ENCODE measurements at regions not wholly inside any gene's neighbourhood (a gene's known extent, or its start where the extent isn't known, plus 50 kb on each side); places are given as distances from the start of the nearest gene placed in this dataset.

- TF ChIP-seq CTCF (IDR thresholded peaks at IDR 0.05): no peak
- Mint-ChIP-seq H3K4me1 (ENCODE audit: low read depth) (no peaks in the 10 kb centered on the region), H3K9me3 (ENCODE audit: low read depth) (peaks cover 4% of the 10 kb centered on the region), H3K27ac (ENCODE audit: unreplicated experiment) (no peak overlapping the region), H3K36me3 (ENCODE audit: low read depth) (no peaks in the 10 kb centered on the region), H3K4me3 (ENCODE audit: unreplicated experiment) (no peak overlapping the region), H3K27me3 (ENCODE audit: low read depth) (no peaks in the 10 kb centered on the region)
- DNase-seq (ENCODE audit: low spot score): no peak
Observed at GRCh38 chr1:34380526-34381124, 203.9 kb downstream of the C1orf94 start.

- no peak for DNase-seq (ENCODE audit: low spot score)
- H3K4me1 Mint-ChIP-seq (ENCODE audit: low read depth): no peaks in the 10 kb centered on the region
- no peak for TF ChIP-seq CTCF (IDR thresholded peaks at IDR 0.05)
Observed at GRCh38 chr1:34389974-34390373, 213.3 kb downstream of the C1orf94 start.

GRCh38 chr1:34396042-34396441 is 219.3 kb downstream of the C1orf94 start:
- H3K9me3 Mint-ChIP-seq (ENCODE audit: low read depth): peaks cover 5% of the 10 kb centered on the region
- no peak overlapping the region for H3K27ac Mint-ChIP-seq (ENCODE audit: unreplicated experiment)
- no peak for DNase-seq (ENCODE audit: low spot score)
- H3K4me1 Mint-ChIP-seq (ENCODE audit: low read depth): no peaks in the 10 kb centered on the region
- no peak for TF ChIP-seq CTCF (IDR thresholded peaks at IDR 0.05)
- no peaks in the 10 kb centered on the region for H3K27me3 Mint-ChIP-seq (ENCODE audit: low read depth)
- no peaks in the 10 kb centered on the region for H3K36me3 Mint-ChIP-seq (ENCODE audit: low read depth)
- no peak overlapping the region for H3K4me3 Mint-ChIP-seq (ENCODE audit: unreplicated experiment)

More at GRCh38 chr1:34389974-34390373, 213.3 kb downstream of the C1orf94 start:
- Mint-ChIP-seq H3K36me3 (ENCODE audit: low read depth) (no peaks in the 10 kb centered on the region), H3K27me3 (ENCODE audit: low read depth) (no peaks in the 10 kb centered on the region), H3K9me3 (ENCODE audit: low read depth) (peaks cover 24% of the 10 kb centered on the region), H3K4me3 (ENCODE audit: unreplicated experiment) (no peak overlapping the region), H3K27ac (ENCODE audit: unreplicated experiment) (no peak overlapping the region)

- Mint-ChIP-seq H3K4me3 (ENCODE audit: unreplicated experiment) (no peak overlapping the region), H3K27ac (ENCODE audit: unreplicated experiment) (no peak overlapping the region), H3K4me1 (ENCODE audit: low read depth) (no peaks in the 10 kb centered on the region), H3K9me3 (ENCODE audit: low read depth) (peaks cover 3% of the 10 kb centered on the region), H3K36me3 (ENCODE audit: low read depth) (no peaks in the 10 kb centered on the region), H3K27me3 (ENCODE audit: low read depth) (no peaks in the 10 kb centered on the region)
- DNase-seq (ENCODE audit: low spot score): no peak
- TF ChIP-seq CTCF (IDR thresholded peaks at IDR 0.05): no peak
Observed at GRCh38 chr1:34398241-34398915, 221.7 kb downstream of the C1orf94 start.

GRCh38 chr1:34398916-34399275 is 222.2 kb downstream of the C1orf94 start:
- Mint-ChIP-seq H3K4me3 (ENCODE audit: unreplicated experiment) (no peak overlapping the region), H3K27me3 (ENCODE audit: low read depth) (no peaks in the 10 kb centered on the region), H3K36me3 (ENCODE audit: low read depth) (no peaks in the 10 kb centered on the region), H3K27ac (ENCODE audit: unreplicated experiment) (no peak overlapping the region), H3K9me3 (ENCODE audit: low read depth) (peaks cover 3% of the 10 kb centered on the region), H3K4me1 (ENCODE audit: low read depth) (no peaks in the 10 kb centered on the region)
- no peak for DNase-seq (ENCODE audit: low spot score)
- no peak for TF ChIP-seq CTCF (IDR thresholded peaks at IDR 0.05)
